Heart right ventricle (tissue), 16 donors: ENCODE measurements at regions not wholly inside any gene's neighbourhood (a gene's known extent, or its start where the extent isn't known, plus 50 kb on each side); places are given as distances from the start of the nearest gene placed in this dataset.

Experiments used
- ATAC-seq, 8 donors: fragments of 200-7000 bp; cut with Tn5 transposase; one replicate each; pipeline ENCODE4 v1.9.1; 2020; ENCODE audit warnings: mild to moderate bottlenecking in 8 of 8, moderate library complexity in 8 of 8, moderate number of reproducible peaks in 1 of 8
- DNase-seq, 2 donors: peaks; one replicate each; pipeline ENCODE4 v3.0.0-alpha.2; 2020
- H3K27ac ChIP-seq, 10 donors: fragments of 200-600 bp; sonication (generic) in 2 of 10; one replicate each; pipeline versions ENCODE4 v1.5.0 to v1.8.0; 2020 to 2022; ENCODE audit warnings: mild to moderate bottlenecking in 3 of 10
- H3K27me3 ChIP-seq, 7 donors: fragments of 200-600 bp; one replicate each; pipeline ENCODE4 v1.8.0; 2021 to 2022; ENCODE audit warnings: mild to moderate bottlenecking in 2 of 7
- H3K36me3 ChIP-seq, 9 donors: fragments of 200-600 bp; sonication (generic) in 1 of 9; one replicate each; pipeline versions ENCODE4 v1.5.0 to v1.8.0; 2020 to 2022; ENCODE audit warnings: mild to moderate bottlenecking in 2 of 9
- H3K4me1 ChIP-seq, 9 donors: fragments of 200-600 bp; sonication (generic) in 1 of 9; one replicate each; pipeline versions ENCODE4 v1.5.0 to v1.8.0; 2020 to 2022; ENCODE audit warnings: mild to moderate bottlenecking in 4 of 9
- H3K4me3 ChIP-seq, 10 donors: fragments of 200-600 bp; sonication (generic) in 2 of 10; one replicate each; pipeline versions ENCODE4 v1.5.0 to v1.8.0; 2020 to 2022; ENCODE audit warnings: mild to moderate bottlenecking in 7 of 10, moderate library complexity in 2 of 10
- H3K9me3 ChIP-seq, 11 donors: fragments of 200-600 bp in 10 of 11; sonication (generic) in 2 of 11; one replicate each; pipeline versions ENCODE4 v1.5.0 to v1.8.0; 2013 to 2022; ENCODE audit warnings: mild to moderate bottlenecking in 2 of 11, control low read depth in 1 of 11, moderate library complexity in 1 of 11
- WGBS, 2 donors: extraction: QIAGEN DNeasy Blood & Tissue Kit; methylation state at CpG; one replicate each; pipeline ENCODE4 v1.1.7; 2013; ENCODE audit warnings: inconsistent platforms in 1 of 2; 5-methylcytosine and 5-hydroxymethylcytosine counted together
- intact Hi-C, 10 donors: fragments of 100-400 bp; cut with DNase I; formaldehyde crosslinking; loops; one replicate each; pipeline versions ENCODE4 v1.11.1 to v1.14.2; 2022
- TF ChIP-seq, protein P1 (sequence below), 9 donors: fragments of 200-600 bp; sonication (generic) in 2 of 9; IDR thresholded peaks; one replicate each; pipeline versions ENCODE4 v1.5.0 to v1.8.0; 2021 to 2022; ENCODE audit warnings: antibody characterized with exemption in 9 of 9, mild to moderate bottlenecking in 5 of 9, moderate library complexity in 1 of 9
- donor health status: Arrhythmogenic right ventricular cardiomyopathy.
- donor health status: ischemic (EF 13 %, LVEDD 7.1; RV severe dilation, severe dysfunction).
- donor health status: healthy with polysubstance abuse.
- donor health status: DM: no; HTN: yes; CAD: no.
- donor health status: DM: no; HTN: no; CAD: no.
- donor health status: ischemic (EF 25% LVEDD 6.9; RV normal size, moderate dysfunction).
- donor health status: ischemic (EF 25% LVEDD 5.7; RV mildly dilated, moderate dysfunction).
- donor health status: healthy.
- donor health status: DM: yes; HTN: yes; CAD: no.
- donor health status: Ischemic cardiomyopathy.
- donor health status: ischemic (EF 35%, LVEDD 5.7; RV mildly dilated, moderate dysfunction).
- donor health status: nonischemic (EF 11% LVEDD 7.7; RV severe dilation, severe dysfunction).
- donor health status: DM: yes; HTN: yes; CAD: no.
- donor health status: PGD.
- donor health status: ischemic (EF 29% LVEDD 5.4; RV normal size, mild dysfunction).
- donor health status: nonischemic (EF 23%, LVEDD 6.1; RV moderate dilation, normal function).

DNA sequence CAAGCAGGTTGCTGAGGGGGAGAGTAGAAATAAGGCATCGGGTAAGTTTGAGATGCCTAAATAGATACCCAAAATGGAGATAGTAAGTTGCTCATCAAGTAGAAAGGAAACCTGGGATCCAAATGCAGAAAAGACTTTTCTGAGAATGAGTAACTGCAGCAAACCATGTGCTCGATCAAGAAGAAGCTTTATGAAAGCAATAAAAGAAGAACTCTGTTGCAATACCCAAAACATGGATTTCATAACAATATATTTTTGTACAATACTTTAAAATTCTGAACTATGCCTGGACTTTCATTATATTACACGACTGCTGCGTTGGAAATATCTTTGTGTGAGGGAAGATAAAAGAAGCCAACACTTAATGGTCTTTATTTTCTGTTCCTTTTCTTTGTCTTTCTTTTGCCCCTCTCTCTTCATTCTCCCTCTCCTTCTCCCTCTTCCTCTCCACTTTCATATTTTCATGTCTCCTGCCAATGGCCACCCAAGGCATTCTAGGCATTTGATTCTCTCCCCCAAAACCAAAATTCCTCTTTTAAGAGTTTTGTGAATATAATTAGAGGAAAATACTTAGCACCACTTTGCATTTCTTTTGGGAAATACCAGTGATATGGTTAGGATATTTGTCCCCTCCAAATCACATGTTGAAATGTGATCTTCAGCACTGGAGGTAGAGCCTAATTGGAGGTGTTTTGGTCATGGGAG is 257.6 kb downstream of the MREG start:
- no peak for DNase-seq
- peak overlapping the region in 3 of 10 donors; percentile 7 to 24 (median 15) for H3K27ac ChIP-seq
- intact Hi-C loops: loop anchor here in 1 of 10 donors (5.0 kb wide), 1 partner anchor 43 kb away; no protein-coding TSS in a partner anchor
- H3K9me3 ChIP-seq: peaks cover 0 to 6% (median 0%) of the 10 kb centered on the region in 11 donors
- no peaks in the 10 kb centered on the region for H3K36me3 ChIP-seq
- no peak overlapping the region for H3K4me3 ChIP-seq
- H3K4me1 ChIP-seq: peaks cover 0 to 48% (median 11%) of the 10 kb centered on the region in 9 donors
- 90 to 94% methylated on average over 4 of the region's 4 CpGs for WGBS, 2 donors
- H3K27me3 ChIP-seq: no peaks in the 10 kb centered on the region
- no peak for ATAC-seq
- TF ChIP-seq, protein P1, sequence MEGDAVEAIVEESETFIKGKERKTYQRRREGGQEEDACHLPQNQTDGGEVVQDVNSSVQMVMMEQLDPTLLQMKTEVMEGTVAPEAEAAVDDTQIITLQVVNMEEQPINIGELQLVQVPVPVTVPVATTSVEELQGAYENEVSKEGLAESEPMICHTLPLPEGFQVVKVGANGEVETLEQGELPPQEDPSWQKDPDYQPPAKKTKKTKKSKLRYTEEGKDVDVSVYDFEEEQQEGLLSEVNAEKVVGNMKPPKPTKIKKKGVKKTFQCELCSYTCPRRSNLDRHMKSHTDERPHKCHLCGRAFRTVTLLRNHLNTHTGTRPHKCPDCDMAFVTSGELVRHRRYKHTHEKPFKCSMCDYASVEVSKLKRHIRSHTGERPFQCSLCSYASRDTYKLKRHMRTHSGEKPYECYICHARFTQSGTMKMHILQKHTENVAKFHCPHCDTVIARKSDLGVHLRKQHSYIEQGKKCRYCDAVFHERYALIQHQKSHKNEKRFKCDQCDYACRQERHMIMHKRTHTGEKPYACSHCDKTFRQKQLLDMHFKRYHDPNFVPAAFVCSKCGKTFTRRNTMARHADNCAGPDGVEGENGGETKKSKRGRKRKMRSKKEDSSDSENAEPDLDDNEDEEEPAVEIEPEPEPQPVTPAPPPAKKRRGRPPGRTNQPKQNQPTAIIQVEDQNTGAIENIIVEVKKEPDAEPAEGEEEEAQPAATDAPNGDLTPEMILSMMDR (IDR thresholded peaks at IDR 0.05): no peak

DNA sequence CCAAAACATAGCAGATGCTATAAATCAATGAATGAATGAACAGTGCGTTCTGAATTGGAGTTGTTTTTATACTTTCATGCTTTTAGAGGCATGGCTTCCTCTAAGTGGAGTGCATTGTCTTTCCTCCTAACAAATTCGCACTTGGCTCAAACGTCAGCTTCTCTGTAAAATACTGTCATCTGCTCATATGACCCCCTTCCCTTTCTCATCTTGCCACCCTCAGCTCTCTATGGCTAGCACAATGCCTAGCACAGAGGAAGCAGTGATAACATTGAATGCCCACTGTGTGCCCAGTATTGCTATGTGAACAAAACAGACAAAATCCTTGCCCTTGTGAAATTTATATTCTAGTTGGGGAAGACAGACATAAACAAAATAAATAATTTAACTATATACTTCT is 258.8 kb downstream of the MREG start:
- TF ChIP-seq, protein P1 (IDR thresholded peaks at IDR 0.05): no peak
- H3K9me3 ChIP-seq: peaks cover 0 to 6% (median 0%) of the 10 kb centered on the region in 11 donors
- peak overlapping the region in 1 of 10 donors; percentile 15 for H3K27ac ChIP-seq
- H3K4me1 ChIP-seq: peaks cover 4 to 50% (median 13%) of the 10 kb centered on the region in 9 donors
- H3K27me3 ChIP-seq: no peaks in the 10 kb centered on the region
- ATAC-seq (peak in 2 of 8 donors; percentile 32 to 49), DNase-seq (no peak)
- intact Hi-C loops: no loop called here
- H3K36me3 ChIP-seq: no peaks in the 10 kb centered on the region
- 83% methylated on average over 3 of the region's 3 CpGs for WGBS, 2 donors
- H3K4me3 ChIP-seq: no peak overlapping the region

DNA sequence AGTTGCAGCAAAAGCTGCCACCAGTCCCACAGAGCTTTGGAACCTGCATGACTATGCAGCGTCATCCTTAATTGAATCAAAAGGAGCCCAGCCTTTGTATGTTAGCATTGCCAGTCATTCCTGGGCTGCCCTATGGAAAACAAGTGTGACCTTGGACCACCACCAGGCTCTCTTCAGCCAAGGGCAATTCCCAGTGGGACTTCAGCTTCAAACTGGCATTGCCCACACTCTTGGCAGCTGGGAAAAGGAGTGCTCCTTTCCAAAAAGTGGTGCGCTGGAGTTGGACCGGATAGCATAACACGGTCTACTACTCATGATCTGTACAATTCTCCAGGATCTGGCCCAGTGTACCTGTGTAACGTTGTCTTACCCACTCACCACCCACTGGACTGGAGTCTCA is 259.5 kb downstream of the MREG start:
- Histone ChIP-seq H3K36me3 (no peaks in the 10 kb centered on the region), H3K4me1 (peaks cover 5 to 50% (median 21%) of the 10 kb centered on the region in 9 donors), H3K4me3 (no peak overlapping the region), H3K9me3 (peaks cover 0 to 6% (median 0%) of the 10 kb centered on the region in 11 donors), H3K27me3 (no peaks in the 10 kb centered on the region), H3K27ac (no peak overlapping the region)
- ATAC-seq (no peak), DNase-seq (no peak)
- 75 to 87% methylated on average over 5 of the region's 5 CpGs for WGBS, 2 donors
- intact Hi-C loops: no loop called here
- TF ChIP-seq, protein P1 (IDR thresholded peaks at IDR 0.05): no peak

DNA sequence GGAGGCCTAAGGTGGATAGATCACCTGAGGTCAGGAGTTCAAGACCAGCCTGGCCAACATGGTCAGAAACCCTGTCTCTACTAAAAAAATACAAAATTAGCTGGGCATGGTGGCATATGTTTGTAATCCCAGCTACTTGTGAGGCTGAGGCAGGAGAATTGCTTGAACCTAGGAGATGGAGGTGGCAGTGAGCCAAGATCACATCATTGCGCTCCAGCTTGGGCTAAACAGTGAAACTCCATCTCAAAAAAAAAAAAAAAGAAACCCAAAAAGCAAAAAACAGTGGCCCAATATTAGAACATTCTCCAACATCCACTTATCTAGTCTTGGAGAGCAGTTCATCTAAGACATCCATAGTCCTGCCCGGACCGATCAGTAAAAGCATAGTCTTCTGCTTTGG is 260.4 kb downstream of the MREG start:
- Histone ChIP-seq H3K9me3 (peaks cover 0 to 6% (median 0%) of the 10 kb centered on the region in 11 donors), H3K36me3 (no peaks in the 10 kb centered on the region), H3K27me3 (no peaks in the 10 kb centered on the region), H3K4me1 (peaks cover 5 to 57% (median 23%) of the 10 kb centered on the region in 9 donors), H3K27ac (no peak overlapping the region), H3K4me3 (no peak overlapping the region)
- TF ChIP-seq, protein P1 (IDR thresholded peaks at IDR 0.05): no peak
- DNase-seq (no peak), ATAC-seq (no peak)
- 93 to 94% methylated on average over 3 of the region's 3 CpGs for WGBS, 2 donors
- intact Hi-C loops: no loop called here
